Brain microvascular endothelial cell (primary cell): ENCODE measurements at regions not wholly inside any gene's neighbourhood (a gene's known extent, or its start where the extent isn't known, plus 50 kb on each side); places are given as distances from the start of the nearest gene placed in this dataset.
"Not testable (repeated sequence)": the region's sequence is repeated elsewhere in the genome, so short reads cannot be mapped to it uniquely, and the experiment has no call there.

Experiments used
- DNase-seq: peaks from one replicate; pipeline ENCODE4 v3.0.0-alpha.2; 2020
- H3K27ac ChIP-seq: fragments of 250-450 bp; sonication (Bioruptor Pico); 2 replicates; pipeline ENCODE4 v1.5.1; 2020; ENCODE audit warnings: mild to moderate bottlenecking, moderate library complexity
- H3K27me3 ChIP-seq: fragments of 250-450 bp; sonication (Bioruptor Pico); replicated peaks from 2 replicates; pipeline ENCODE4 v1.5.1; 2020; ENCODE audit warnings: mild to moderate bottlenecking
- H3K36me3 ChIP-seq: fragments of 250-450 bp; sonication (Bioruptor Pico); replicated peaks from 2 replicates; pipeline ENCODE4 v1.5.1; 2020; ENCODE audit warnings: mild to moderate bottlenecking
- H3K4me3 ChIP-seq: 2 replicates; pipeline ENCODE4 v1.5.1; 2011; ENCODE audit warnings: low read depth, mild to moderate bottlenecking, control low read depth, low read length, moderate library complexity
- CTCF ChIP-seq: IDR thresholded peaks from 2 replicates; pipeline ENCODE4 v1.5.1; 2011; ENCODE audit warnings: low read depth, mild to moderate bottlenecking, moderate library complexity, low read length, control low read depth, inconsistent platforms; ENCODE audit errors: missing control alignments
- in situ Hi-C: cut with HindIII; loops from 2 replicates; pipeline ENCODE4 v1.10.0; 2017; ENCODE audit warnings: low sequenced_read_pairs, low pct_ligation_motif_present

- in situ Hi-C loops: no loop called here
- H3K27me3 ChIP-seq: no peaks in the 10 kb centered on the region
- TF ChIP-seq CTCF: no peak
- no peak for DNase-seq
- no peak overlapping the region for H3K4me3 ChIP-seq
- no peak overlapping the region for H3K27ac ChIP-seq
- H3K36me3 ChIP-seq: no peaks in the 10 kb centered on the region
Measured at GRCh38 chr14:31911160-31911559, 165.9 kb upstream of the ARHGAP5 start.

GRCh38 chr14:31913370-31913769, 163.7 kb upstream of the ARHGAP5 start:
- no peak for DNase-seq
- Histone ChIP-seq H3K4me3 (no peak overlapping the region), H3K27ac (no peak overlapping the region), H3K36me3 (no peaks in the 10 kb centered on the region), H3K27me3 (no peaks in the 10 kb centered on the region)
- TF ChIP-seq CTCF: no peak
- in situ Hi-C loops: no loop called here

GRCh38 chr14:31918289-31918688, 158.8 kb upstream of the ARHGAP5 start:
- in situ Hi-C loops, H3K4me3 ChIP-seq, H3K27ac ChIP-seq, H3K27me3 ChIP-seq, DNase-seq, H3K36me3 ChIP-seq: not testable (repeated sequence)

- H3K36me3 ChIP-seq: no peaks in the 10 kb centered on the region
- no peaks in the 10 kb centered on the region for H3K27me3 ChIP-seq
- in situ Hi-C loops: no loop called here
- no peak for TF ChIP-seq CTCF
- no peak for DNase-seq
- H3K4me3 ChIP-seq: no peak overlapping the region
- no peak overlapping the region for H3K27ac ChIP-seq
Measured at GRCh38 chr14:31920001-31920400, 157.1 kb upstream of the ARHGAP5 start.

GRCh38 chr14:31920989-31921650, 156.0 kb upstream of the ARHGAP5 start:
- no peak for DNase-seq

GRCh38 chr14:31921721-31922120, 155.4 kb upstream of the ARHGAP5 start:
- no peak overlapping the region for H3K27ac ChIP-seq
- TF ChIP-seq CTCF: no peak
- DNase-seq: no peak
- no peaks in the 10 kb centered on the region for H3K27me3 ChIP-seq
- H3K4me3 ChIP-seq: no peak overlapping the region
- no peaks in the 10 kb centered on the region for H3K36me3 ChIP-seq
- in situ Hi-C loops: no loop called here

More at GRCh38 chr14:31920989-31921650, 156.0 kb upstream of the ARHGAP5 start:
- Histone ChIP-seq H3K4me3 (no peak overlapping the region), H3K27me3 (no peaks in the 10 kb centered on the region), H3K36me3 (no peaks in the 10 kb centered on the region), H3K27ac (no peak overlapping the region)
- no peak for TF ChIP-seq CTCF
- in situ Hi-C loops: no loop called here
